NCI-H2171 treated with DMSO at 0.1 percent for 48 hours (cell line): ENCODE measurements at regions not wholly inside any gene's neighbourhood (a gene's known extent, or its start where the extent isn't known, plus 50 kb on each side); places are given as distances from the start of the nearest gene placed in this dataset.
"Not testable (repeated sequence)": the region's sequence is repeated elsewhere in the genome, so short reads cannot be mapped to it uniquely, and the experiment has no call there.

Experiments
- DNase-seq: peaks from one replicate; lab custom pipeline; 2025; lab: John Stamatoyannopoulos, UW

- not testable (repeated sequence) for DNase-seq
Observed at GRCh38 chr1:157255891-157256290, 117.7 kb upstream of the ETV3 start.

GRCh38 chr1:157254183-157254582 lies 116.0 kb upstream of the ETV3 start:
- not testable (repeated sequence) for DNase-seq

- DNase-seq, result no peak
Observed at GRCh38 chr1:157252473-157252872, 114.3 kb upstream of the ETV3 start.

- no peak for DNase-seq
Observed at GRCh38 chr1:157249739-157250138, 111.5 kb upstream of the ETV3 start.

- no peak for DNase-seq
Observed at GRCh38 chr1:157249326-157249725, 111.1 kb upstream of the ETV3 start.

- DNase-seq, result not testable (repeated sequence)
Observed at GRCh38 chr1:157247764-157248049, 109.5 kb upstream of the ETV3 start.

GRCh38 chr1:157247005-157247763 lies 109.0 kb upstream of the ETV3 start:
- no peak for DNase-seq

GRCh38 chr1:157245823-157246222 lies 107.6 kb upstream of the ETV3 start:
- DNase-seq, result no peak

- DNase-seq, result no peak
Observed at GRCh38 chr1:157241185-157241538, 103.0 kb upstream of the ETV3 start.

- no peak for DNase-seq
Observed at GRCh38 chr1:157240495-157241184, 102.4 kb upstream of the ETV3 start.

GRCh38 chr1:157239936-157240335 lies 101.7 kb upstream of the ETV3 start:
- DNase-seq, result no peak

GRCh38 chr1:157238585-157238984 lies 100.4 kb upstream of the ETV3 start:
- DNase-seq, result no peak

GRCh38 chr1:157237981-157238380 lies 99.8 kb upstream of the ETV3 start:
- DNase-seq, result no peak

GRCh38 chr1:157237522-157237921 lies 99.3 kb upstream of the ETV3 start:
- DNase-seq, result no peak

- DNase-seq, result no peak
Observed at GRCh38 chr1:157236072-157236471, 97.9 kb upstream of the ETV3 start.

GRCh38 chr1:157235307-157235706 lies 97.1 kb upstream of the ETV3 start:
- DNase-seq, result no peak

GRCh38 chr1:157234705-157235273 lies 96.6 kb upstream of the ETV3 start:
- DNase-seq, result no peak

GRCh38 chr1:157233131-157233530 lies 94.9 kb upstream of the ETV3 start:
- no peak for DNase-seq

- DNase-seq, result no peak
Observed at GRCh38 chr1:157231846-157232525, 93.8 kb upstream of the ETV3 start.

- no peak for DNase-seq
Observed at GRCh38 chr1:157230500-157230899, 92.3 kb upstream of the ETV3 start.

GRCh38 chr1:157227700-157228099 lies 89.5 kb upstream of the ETV3 start:
- no peak for DNase-seq

- DNase-seq, result no peak
Observed at GRCh38 chr1:157226739-157227138, 88.5 kb upstream of the ETV3 start.

- DNase-seq, result no peak
Observed at GRCh38 chr1:157219600-157219999, 81.4 kb upstream of the ETV3 start.
